Fibroblast of skin of back (primary cell): ENCODE measurements at regions not wholly inside any gene's neighbourhood (a gene's known extent, or its start where the extent isn't known, plus 50 kb on each side); places are given as distances from the start of the nearest gene placed in this dataset.

Experiments
- DNase-seq: peaks from one replicate; pipeline ENCODE4 v3.0.0-alpha.2; 2013

DNA sequence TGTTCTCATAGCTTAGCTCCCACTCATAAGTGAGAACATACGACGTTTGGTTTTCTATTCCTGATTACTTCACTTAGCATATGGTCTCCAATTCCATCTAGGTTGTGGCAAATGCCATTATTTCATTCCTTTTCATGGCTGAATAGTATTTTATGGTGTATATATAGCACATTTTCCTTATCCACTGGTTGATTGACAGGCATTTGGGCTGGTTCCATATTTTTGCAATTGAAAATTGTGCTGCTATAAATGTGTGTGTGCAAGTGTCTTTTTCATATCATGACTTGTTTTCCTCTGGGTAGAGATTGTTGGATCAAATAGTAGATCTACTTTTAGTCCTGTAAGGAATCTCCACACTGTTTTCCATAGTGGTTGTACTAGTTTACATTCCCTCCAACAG is 133.0 kb upstream of the TAB2 start:
- no peak for DNase-seq

DNA sequence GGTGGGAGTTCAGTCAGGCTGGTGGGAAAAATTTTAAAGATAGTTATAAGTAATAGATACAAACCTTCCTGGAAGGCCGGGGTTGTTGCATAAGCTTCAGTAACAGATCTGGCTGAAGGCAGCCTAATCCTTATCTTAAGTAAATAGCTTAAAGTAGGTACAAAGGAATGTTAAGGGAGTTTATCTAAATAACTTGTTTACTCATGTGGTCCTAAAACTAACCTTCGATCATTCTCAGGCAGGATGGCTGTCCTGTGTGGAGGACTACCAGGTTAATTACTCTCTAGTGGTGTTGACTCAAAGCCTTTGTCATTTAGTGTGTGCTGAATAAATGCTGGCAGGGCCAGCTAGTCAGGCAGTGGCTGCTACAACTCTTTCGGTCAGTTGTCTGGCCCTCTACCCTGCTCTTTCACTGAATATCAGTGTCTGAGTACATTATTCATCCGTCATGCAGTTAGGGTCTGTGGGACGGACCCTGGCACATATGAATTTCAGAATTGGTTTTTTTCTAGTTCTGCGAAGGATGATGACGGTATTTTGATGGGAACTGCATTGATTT is 131.6 kb upstream of the TAB2 start:
- DNase-seq = no peak

DNA sequence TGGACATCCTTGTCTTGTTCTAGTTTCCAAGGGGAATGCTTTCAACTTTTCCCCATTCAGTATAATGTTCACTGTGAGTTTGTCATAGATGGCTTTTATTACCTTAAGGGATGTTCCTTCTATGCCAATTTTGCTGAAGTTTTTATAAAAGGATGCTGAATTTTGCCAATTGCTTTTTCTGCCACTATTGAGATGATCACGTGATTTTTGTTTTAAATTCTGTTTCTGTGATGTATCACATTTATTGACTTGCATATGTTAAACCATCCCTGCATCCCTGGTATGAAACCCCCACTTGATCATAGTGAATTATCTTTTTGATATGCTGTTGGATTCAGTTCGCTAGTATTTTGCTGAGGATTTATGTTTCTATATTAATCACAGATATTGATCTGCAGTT is 130.6 kb upstream of the TAB2 start:
- DNase-seq = no peak

DNA sequence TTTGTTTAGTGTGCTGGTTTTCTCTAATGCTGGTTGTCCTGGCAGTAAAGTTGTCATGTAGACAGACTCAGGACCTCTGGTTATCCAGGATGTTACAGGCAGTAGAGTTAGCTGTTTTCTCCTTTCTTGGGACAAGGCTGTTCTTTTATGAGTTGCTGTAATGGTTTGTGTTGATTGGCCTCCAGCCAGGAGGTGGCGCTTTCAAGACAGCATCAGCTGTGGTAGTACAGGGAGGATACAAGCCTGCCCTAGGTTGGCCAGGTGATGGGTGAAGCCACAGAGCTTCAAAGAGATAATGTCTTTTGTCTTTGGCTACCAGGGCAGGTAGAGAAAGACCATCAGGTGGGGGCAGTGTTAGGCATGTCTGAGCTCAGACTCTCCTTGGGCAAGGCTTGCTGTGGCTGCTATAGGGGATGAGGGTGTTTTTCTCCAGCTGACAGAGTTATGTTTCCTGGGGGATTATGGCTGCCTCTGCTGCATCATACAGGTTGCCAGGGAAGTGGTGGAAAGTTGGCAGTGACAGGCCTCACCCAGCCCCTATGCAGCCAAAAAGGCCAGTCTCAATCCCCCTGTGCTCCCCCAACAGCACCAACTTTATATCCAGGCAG is 127.2 kb upstream of the TAB2 start:
- DNase-seq = peak; percentile 28

DNA sequence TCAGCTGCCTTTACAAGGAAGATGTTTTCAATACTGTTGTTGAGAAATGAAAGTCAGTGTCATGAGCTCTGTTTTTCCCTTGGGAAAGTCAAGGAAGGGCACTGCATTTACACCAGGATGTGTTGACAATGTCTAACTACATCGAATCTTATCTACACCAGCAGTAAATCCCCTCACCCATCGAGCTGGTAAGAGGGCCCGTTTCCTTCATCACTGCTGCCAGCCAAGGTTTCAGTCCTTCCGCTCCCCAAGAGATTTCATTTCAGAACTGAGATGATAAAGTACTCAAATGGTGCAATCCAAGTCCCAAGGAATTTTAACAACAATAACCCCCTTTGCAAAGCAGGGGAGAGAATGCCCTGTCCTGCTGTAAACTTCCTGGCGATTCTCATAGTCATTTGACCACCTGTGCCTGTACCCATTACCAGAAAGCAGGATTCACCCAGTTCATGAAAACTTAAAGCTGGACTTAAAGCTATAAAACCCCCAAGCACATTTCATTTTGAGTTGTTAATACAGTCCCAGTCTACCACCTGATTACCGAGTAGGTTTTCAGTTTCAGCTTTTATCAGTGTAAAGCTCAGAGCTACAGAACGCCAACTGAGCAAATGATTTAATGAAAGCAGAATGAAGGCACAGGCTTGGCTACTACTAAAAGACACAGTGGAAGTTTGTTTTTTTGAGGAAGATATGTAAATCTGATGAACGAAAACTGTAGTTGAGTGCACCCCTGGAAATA is 122.5 kb upstream of the TAB2 start:
- no peak for DNase-seq

DNA sequence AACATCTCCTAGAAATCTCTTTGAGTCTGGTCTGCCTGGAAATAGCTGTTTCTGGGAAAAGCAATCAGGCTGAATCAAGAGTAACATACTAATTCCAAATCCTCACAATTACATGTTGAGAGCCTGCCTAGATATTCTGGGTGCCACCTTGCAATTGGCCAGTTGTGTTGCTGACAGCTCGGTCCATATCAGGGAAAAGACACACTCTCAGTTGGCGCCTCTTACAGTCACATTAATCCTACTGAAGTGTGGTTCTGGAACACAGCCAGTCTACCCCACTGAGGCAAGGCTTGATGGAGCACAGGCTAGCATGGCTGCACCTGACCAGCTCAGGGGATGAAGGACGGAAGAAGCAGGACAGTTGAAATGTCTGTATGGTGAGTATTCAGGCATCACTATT is 121.4 kb upstream of the TAB2 start:
- no peak for DNase-seq

DNA sequence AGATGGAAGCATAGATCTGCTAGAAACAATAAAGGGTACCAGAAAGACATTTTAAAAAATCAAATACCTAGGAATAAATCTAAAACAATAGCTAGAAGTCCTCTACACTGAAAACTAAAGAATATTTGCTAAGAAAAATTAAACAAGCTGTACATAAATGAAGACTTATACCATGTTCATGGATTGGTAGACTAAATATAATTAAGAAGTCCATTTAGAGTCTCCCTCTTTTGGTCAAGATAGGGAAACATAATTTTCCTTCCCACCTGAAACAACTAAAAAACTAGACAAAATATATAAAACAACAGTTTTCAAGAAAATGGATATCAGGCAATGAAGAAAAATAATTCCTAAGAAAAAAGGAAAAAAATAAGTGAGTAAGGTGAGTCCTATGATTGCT is 120.0 kb upstream of the TAB2 start:
- no peak for DNase-seq

DNA sequence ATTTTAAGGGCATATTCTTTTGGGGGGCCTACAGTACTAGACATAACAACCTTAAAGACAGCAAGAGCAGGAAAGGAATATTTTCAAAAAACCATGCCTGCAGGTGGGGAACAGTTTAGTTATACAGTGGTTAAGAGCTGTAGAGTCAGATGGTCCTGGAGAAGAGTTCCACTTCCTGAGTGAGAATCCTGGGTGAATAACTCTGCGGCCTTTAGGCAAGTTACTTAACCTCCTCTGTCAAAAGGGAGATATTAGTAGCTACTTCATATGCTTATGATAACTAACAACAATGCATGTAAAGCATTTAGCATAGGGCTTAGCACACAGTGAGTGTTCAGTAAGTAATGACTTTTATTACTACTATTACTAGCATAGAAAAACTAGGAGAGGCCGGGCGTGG is 119.2 kb upstream of the TAB2 start:
- DNase-seq = no peak

DNA sequence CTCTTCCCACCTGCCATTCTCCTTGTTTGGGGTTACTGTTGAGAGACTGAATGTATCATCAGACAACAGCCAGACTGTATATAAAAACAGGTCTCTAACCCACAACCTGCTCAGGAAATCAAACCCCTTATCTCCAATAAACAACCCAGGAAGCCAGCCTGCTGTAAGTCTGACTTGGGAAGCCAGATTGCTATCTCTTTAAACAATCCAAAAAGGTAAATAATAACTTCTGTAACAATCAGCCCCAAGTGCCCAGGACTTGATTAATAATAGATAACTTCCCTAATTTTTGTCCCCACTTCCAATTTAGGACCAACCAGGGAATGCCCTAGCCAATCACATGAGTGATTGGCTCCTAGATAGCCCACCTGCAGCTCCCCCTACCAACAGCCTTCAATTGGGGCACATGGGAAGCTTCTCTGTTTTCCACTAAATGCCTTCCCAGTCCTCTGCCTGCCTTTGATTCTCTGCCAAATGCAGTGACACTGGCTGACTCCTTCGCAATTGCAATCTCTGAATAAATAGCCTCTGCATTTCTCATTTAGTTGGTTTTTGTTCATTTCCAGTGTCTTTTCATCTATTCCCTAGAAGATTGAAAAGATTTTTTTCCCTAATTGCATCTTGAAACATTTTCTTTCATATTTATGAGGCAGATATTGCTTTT is 117.1 kb upstream of the TAB2 start:
- DNase-seq = no peak

DNA sequence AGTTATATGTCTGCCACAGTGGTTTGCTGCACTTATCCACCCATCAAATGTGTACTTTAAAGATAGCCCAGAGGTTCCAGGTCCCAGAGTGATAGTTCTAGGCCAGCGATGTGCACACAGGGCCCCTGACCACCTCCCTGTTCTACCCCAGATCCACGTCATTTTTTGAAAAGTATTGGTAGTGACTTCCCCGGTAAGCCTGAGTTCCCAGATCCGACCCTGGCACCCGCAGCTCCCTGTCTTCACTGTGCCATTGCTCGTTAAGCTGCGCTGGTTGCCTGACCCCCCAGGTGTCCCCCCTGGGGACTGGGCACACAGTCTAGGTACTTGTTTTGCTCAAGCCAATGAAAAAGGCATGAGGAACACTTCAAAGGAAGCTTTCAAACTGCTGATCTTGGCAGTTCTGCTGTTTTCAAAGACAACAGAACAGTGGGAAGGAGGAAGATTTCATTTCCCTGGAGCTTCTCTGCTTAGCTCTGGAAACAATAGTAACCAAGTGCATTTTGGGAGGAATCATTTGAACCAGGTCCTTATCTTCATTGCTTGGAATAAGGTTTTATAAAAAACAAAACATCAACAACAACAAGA is 116.3 kb upstream of the TAB2 start:
- DNase-seq = no peak

DNA sequence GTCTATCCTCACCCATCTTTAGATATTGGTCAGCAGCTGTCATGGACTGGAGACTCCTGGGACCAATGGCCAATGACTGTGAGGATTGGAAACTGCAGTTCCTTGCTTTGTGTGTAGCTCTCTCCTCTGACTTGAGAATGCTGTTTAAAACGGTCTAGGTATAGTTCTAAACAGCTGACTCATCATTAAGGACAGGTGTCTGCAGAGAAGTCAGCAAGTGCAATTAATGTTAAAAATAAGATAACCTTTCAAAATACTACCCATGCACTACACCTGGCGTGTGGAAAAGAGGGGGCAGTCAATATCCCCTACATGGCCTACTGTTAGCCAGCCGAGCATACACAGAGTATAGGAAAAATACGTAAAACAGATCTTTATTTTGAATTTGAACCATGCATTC is 115.4 kb upstream of the TAB2 start:
- no peak for DNase-seq

DNA sequence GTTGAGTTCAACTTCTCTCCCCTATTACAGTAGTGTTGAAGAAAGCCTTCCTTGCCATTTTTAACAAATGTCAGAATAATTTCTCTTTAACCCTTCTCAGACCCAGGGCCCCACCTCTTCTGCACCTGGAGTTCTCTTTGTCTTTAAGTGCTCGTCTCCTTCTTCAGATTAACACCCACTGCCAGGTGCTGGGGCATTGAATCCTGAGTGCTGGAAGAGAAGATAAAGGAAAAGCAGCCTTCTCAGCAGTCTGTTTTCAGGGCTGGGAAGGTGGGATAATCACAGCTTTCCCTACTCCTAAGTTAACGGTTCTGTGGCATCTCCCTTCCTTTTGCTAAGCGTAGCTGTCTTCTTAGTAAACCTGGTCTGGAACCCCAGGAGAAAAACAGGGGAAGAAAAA is 114.6 kb upstream of the TAB2 start:
- DNase-seq = no peak

DNA sequence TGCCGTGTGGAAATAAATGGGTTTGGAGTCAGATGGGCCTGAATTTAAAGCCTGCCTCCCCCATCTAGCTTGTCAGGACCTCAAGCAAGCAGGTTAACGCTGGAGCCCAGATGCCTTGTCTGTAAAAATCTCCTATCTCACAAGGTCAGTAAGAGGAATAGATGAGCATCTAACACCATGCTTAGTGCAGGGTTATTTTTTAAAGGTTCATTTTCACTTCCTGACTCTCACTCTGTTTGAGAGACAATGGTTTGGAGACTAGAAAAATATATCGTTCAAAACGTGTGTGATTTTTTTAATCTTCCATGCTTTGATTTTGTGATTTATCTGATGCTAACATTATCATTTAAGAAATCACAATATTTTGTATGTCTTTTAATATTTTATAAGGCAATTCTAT is 114.0 kb upstream of the TAB2 start:
- no peak for DNase-seq

DNA sequence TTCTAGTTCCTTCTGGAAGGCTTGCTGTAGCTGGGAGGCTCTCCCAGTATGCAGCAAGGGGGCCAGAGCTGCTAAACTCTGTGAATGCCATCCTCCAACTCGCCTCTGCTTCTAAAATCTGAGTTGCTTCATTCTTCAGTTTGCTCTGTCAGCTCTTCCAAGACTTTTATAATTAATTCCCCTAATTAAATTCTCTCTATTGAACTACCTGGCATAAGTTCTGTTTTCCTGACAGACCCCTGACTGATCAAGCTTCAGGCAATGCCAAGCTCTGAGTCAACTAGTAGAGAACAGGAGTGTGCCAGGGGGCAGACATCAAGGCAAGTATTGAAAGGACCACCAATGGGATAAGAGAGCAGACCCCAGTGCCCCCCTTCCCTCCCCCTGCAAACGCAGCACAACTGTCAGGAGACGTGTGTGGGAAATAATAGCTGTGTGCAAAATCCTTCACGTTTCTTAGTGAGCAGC is 109.3 kb upstream of the TAB2 start:
- no peak for DNase-seq

DNA sequence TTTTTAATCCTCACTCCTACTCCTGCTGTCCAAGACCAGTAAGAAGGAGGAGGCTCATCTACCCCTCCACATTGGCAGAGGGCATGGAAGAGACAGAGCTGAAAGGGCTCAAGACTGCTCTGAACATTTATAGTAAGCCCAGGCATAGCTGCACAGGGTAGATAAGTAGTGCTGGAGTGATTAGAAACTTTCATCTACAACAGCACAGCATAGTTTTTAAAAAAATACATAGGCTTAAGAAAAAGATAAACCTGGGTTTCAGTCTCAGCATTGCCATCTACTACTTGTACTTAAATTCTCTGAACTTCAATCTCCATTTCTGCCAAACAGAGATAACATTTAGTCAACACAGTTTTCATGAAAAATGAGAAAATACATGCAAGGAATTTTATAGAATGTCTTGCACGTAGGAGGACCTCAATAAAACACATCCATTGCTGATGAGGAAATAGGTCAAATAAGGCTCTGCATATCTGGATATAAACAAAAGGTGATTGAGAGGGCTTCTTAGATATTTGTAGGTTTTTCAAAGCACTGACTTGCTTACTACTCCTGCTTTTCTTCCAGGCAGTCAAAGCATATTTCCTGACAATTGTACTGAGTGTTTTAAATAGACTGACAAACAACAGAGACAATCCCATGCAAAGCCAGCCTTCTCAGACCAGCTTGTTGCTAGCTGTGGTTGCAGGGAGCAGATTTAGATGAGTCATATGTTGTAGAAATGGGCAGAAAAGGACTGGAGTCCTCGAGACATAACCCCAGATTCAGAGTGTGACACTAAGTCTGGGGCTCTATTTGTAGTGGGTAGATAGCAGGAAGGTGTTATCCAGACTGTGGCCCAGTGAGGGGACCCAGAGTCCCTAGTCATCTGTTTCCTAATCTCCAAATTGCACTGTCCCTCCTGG is 107.4 kb upstream of the TAB2 start:
- peak; percentile 54 for DNase-seq

DNA sequence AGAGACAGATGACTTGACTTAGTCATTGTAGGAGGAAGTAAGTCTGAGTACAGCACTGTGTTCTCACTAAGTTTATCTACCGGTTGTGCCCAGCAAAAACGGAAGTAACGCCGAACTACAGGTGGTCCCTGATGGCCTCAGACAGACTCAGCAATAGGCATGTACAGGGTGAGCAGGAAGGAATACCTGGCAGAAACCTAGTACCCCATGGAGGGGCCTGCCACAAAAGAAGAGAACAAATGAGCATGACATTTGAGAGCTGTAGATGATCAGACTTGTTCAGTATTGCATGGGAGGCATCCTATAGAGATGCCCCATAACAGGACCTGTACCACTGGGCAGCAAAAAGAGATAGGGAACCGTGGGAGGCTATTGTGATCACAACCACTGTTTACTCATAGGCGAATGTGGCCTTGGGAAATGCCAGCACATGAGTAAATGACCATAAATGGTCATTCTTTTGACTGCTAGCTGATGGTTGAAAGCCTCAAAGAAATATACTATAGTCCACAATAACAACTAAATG is 106.4 kb upstream of the TAB2 start:
- DNase-seq = peak; percentile 30

DNA sequence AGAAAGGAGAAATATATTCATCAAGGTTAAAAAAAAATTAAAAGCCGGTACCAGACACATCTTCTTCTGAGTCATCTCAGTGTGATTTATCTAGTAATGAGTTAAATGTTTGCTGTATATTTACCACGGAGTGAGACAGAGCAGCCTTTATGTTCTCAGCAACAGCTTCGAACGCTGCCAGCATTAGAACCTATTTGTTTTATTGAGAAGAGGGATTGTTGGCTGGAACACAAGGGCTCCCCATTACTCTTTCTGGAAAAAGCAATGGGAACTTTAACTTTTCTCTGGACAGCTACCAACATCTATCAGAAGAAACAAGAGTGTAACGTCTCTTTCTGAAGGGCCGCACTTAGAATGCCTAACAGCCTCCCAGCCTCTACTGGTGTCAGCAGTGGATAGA is 105.3 kb upstream of the TAB2 start:
- no peak for DNase-seq

DNA sequence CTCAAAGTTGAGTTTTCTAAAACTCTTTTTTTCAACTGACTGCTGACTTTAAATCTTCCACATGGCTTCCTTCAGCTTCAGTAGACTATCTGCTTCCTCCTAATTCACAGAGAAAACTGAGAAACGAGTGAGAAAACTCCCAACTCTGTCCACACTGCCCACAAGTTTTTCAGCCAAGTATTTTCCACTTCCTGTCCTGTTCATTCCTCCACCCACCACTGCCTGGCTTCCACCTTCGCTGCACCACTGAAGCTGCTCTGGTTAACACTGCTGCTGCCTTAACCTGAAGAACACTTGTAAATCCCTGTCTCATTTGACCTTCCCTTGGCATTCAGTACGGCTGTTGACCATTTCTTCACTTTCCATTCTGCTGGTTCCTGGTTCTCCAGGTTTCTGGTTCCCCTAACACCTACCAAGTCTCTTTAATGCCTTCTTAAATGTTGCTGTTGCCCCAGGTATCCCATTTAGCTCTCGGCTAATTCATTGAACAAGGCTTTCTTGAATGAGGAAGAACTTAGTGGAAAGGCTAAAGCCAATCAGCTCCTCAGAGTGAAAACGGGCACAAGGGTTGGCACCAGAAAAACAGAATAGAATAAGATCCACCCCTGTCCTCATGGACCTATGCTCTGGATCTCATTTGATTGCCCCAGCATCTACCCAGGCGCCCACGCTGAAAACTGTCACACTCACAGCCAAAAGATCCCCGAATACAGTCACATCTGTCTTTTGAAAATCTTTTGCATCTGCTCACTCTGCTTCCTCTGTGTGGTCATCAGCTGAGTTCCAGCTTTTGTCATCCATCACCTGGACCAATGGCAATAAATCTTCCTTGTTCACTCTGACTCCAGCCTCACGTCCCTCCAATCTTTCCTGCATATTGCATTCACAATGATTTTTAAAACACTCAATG is 104.4 kb upstream of the TAB2 start:
- no peak for DNase-seq

DNA sequence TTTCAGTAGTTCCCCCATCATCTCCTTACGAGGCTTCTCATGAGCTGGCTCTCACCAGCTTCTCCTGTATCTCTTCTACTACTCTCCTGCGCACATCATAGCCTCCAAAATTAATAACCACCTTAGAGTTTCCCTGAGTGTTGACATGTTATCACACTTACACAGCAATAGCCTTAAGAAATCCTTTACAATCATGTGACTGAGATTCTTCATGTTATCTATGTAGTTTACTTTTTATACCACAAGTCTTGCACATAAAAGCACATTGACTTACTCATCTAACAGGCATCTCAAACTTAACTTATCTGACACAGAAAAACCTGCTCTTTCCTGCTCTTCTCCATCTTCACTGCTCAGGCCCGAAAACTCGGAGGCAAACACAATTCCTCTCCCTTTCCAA is 103.7 kb upstream of the TAB2 start:
- peak; percentile 7 for DNase-seq

DNA sequence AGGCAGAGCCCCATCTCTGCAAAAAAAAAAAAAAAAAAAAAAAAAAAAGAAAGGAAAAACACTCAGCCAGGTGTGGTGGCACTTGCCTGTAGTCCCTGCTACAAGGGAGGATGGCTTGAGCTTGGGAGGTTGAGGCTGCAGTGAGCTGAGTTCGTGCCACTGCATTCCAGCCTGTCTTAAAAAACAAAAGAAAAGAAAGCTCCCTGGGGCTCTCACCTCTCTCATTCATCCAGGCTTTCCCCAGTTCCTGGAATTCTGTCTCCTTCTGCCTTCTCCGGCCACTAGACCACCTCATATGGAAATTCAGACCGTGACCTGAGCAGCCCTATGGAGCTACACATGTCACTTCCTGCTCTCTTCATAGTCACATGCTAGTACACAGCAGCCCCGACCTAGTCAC is 101.1 kb upstream of the TAB2 start:
- DNase-seq = no peak

DNA sequence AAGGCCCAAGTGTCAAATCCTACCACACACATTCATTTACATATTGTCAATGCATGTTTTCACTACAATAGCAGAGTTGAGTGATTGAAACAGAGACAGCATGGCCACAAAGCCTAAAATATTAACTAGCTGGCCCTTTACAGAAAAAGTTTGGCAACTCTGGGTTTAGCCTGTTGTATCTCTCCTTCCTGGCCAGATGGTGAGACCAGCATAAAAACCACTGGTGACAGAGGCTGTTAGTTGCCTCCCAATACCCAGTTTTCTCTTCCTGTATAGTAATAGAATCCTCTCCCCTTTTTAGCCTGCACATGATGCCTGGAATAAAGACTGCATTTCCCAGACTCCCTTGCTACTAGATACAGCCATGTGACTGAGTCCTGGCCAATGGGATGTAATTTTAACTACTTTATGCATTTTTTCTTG is 100.0 kb upstream of the TAB2 start:
- DNase-seq = no peak
